ENCODE measurements at regions not wholly inside any gene's neighbourhood (a gene's known extent, or its start where the extent isn't known, plus 50 kb on each side); places are given as distances from the start of the nearest gene placed in this dataset.

- no peak for TF ChIP-seq CTCF (IDR thresholded peaks at IDR 0.05)
- TF ChIP-seq POLR2A (IDR thresholded peaks at IDR 0.05): no peak
These were observed 1164.7 kb upstream of the MAP3K7 start for GRCh38 chr6:91751526-91751925.

Measured in body of pancreas (tissue), 4 donors.